GM13976 (cell line): ENCODE measurements at regions not wholly inside any gene's neighbourhood (a gene's known extent, or its start where the extent isn't known, plus 50 kb on each side); places are given as distances from the start of the nearest gene placed in this dataset.

Source experiments
- DNase-seq: peaks from one replicate; pipeline ENCODE4 v3.0.0; 2012; ENCODE audit warnings: low spot score
- CTCF ChIP-seq: IDR thresholded peaks from 2 replicates; pipeline ENCODE4 v1.5.1; 2012; ENCODE audit warnings: borderline replicate concordance, mild to moderate bottlenecking; ENCODE audit not compliant: insufficient read depth; ENCODE audit errors: extremely low read depth, missing control alignments, control extremely low read depth
- in situ Hi-C: fragments of 300-500 bp; cut with MboI; formaldehyde crosslinking; loops from one replicate; pipeline ENCODE4 v1.12.0; 2022; ENCODE audit warnings: low sequenced_read_pairs, mixed read lengths, inconsistent platforms; ENCODE audit not compliant: unreplicated experiment

GRCh38 chr14:53793790-53794505, 162.7 kb downstream of the BMP4 start:
- no peak for TF ChIP-seq CTCF
- in situ Hi-C loops = no loop called here
- no peak for DNase-seq

- no peak for TF ChIP-seq CTCF
- in situ Hi-C loops = no loop called here
- DNase-seq = no peak
Measured at GRCh38 chr14:53792909-53793308, 163.7 kb downstream of the BMP4 start.

- in situ Hi-C loops = no loop called here
- TF ChIP-seq CTCF = no peak
Measured at GRCh38 chr14:53790731-53791500, 165.7 kb downstream of the BMP4 start.

GRCh38 chr14:53788566-53788965, 168.1 kb downstream of the BMP4 start:
- in situ Hi-C loops = no loop called here
- TF ChIP-seq CTCF = no peak
- no peak for DNase-seq

More at GRCh38 chr14:53790731-53791500, 165.7 kb downstream of the BMP4 start:
- no peak for DNase-seq

- DNase-seq = no peak
- TF ChIP-seq CTCF = no peak
- in situ Hi-C loops = no loop called here
Measured at GRCh38 chr14:53786045-53786444, 170.6 kb downstream of the BMP4 start.

- in situ Hi-C loops = no loop called here
- no peak for DNase-seq
- TF ChIP-seq CTCF = no peak
Measured at GRCh38 chr14:53784688-53785087, 171.9 kb downstream of the BMP4 start.
